H1 (cell line): ENCODE measurements at regions not wholly inside any gene's neighbourhood (a gene's known extent, or its start where the extent isn't known, plus 50 kb on each side); places are given as distances from the start of the nearest gene placed in this dataset.

ENCODE experiments used
- ATF3 ChIP-seq: IDR thresholded peaks from 2 replicates; pipeline ENCODE4 v1.6.1; 2011; ENCODE audit warnings: low read depth, mild to moderate bottlenecking, low read length; ENCODE audit not compliant: insufficient read depth
- CTCF ChIP-seq, 3 experiments: IDR thresholded peaks; 1 replicate in 2 of 3; 2 replicates in 1 of 3; pipeline versions ENCODE4 v1.5.1 to v1.6.1; 2011; ENCODE audit warnings: low read length in 3 of 3, mild to moderate bottlenecking in 3 of 3, inconsistent platforms in 2 of 3, low read depth in 1 of 3, moderate library complexity in 1 of 3; ENCODE audit not compliant: insufficient read depth in 1 of 3; ENCODE audit errors: control extremely low read depth in 1 of 3
- E2F6 ChIP-seq: IDR thresholded peaks from 2 replicates; pipeline ENCODE4 v1.6.1; 2012; ENCODE audit warnings: inconsistent platforms
- EGR1 ChIP-seq: IDR thresholded peaks from 2 replicates; pipeline ENCODE4 v1.6.1; 2011; ENCODE audit warnings: low read depth, low read length, borderline replicate concordance
- EP300 ChIP-seq, 2 experiments: IDR thresholded peaks; 1 replicate in 1 of 2; 2 replicates in 1 of 2; pipeline ENCODE4 v1.6.1; 2011 to 2012; ENCODE audit warnings: low read depth in 2 of 2, low read length in 2 of 2, mild to moderate bottlenecking in 2 of 2, borderline replicate concordance in 1 of 2, inconsistent platforms in 1 of 2, moderate library complexity in 1 of 2
- HDAC6 ChIP-seq: IDR thresholded peaks from one replicate; pipeline ENCODE4 v1.7.1; 2012; ENCODE audit warnings: low read depth, mild to moderate bottlenecking, inconsistent platforms, low read length, moderate library complexity
- KDM5A ChIP-seq: fragments of 200-600 bp; IDR thresholded peaks from 2 replicates; pipeline ENCODE4 v1.7.1; 2012; ENCODE audit warnings: mild to moderate bottlenecking, low read length, inconsistent platforms, mixed read lengths
- POLR2A ChIP-seq, 2 experiments: IDR thresholded peaks; 1 replicate in 1 of 2; 2 replicates in 1 of 2; pipeline ENCODE4 v1.6.1; 2011; ENCODE audit warnings: low read depth in 2 of 2, low read length in 2 of 2, mild to moderate bottlenecking in 2 of 2; ENCODE audit errors: control extremely low read depth in 1 of 2
- RBBP5 ChIP-seq: IDR thresholded peaks from 2 replicates; pipeline ENCODE4 v1.7.1; 2012; ENCODE audit warnings: low read depth, mild to moderate bottlenecking, inconsistent platforms, low read length, moderate library complexity, borderline replicate concordance
- TCF12 ChIP-seq: IDR thresholded peaks from 2 replicates; pipeline ENCODE4 v1.6.1; 2011; ENCODE audit warnings: low read depth, mild to moderate bottlenecking, low read length
- TEAD4 ChIP-seq: IDR thresholded peaks from 2 replicates; pipeline ENCODE4 v1.6.1; 2012; ENCODE audit warnings: low read depth, low read length, inconsistent platforms, mixed read lengths
- YY1 ChIP-seq: IDR thresholded peaks from 2 replicates; pipeline ENCODE4 v1.6.1; 2011; ENCODE audit warnings: low read depth, mild to moderate bottlenecking, low read length

GRCh38 chr10:124264711-124265390, 153.9 kb downstream of the OAT start:
- no peak for TF ChIP-seq CTCF (IDR thresholded peaks at IDR 0.05; ENCODE audit: control extremely low read depth in 1 of 3, insufficient read depth in 1 of 3, low read depth in 1 of 3, low read length in 3 of 3)
- no peak for TF ChIP-seq TCF12
- TF ChIP-seq EP300 (IDR thresholded peaks at IDR 0.05; ENCODE audit: borderline replicate concordance in 1 of 2, low read depth in 2 of 2, low read length in 2 of 2): no peak
- no peak for TF ChIP-seq TEAD4
- no peak for TF ChIP-seq RBBP5
- no peak for TF ChIP-seq E2F6
- no peak for TF ChIP-seq EGR1
- no peak for TF ChIP-seq ATF3
- TF ChIP-seq POLR2A (IDR thresholded peaks at IDR 0.05; ENCODE audit: control extremely low read depth in 1 of 2, low read depth in 2 of 2, low read length in 2 of 2): no peak
- no peak for TF ChIP-seq KDM5A
- no peak for TF ChIP-seq YY1
- TF ChIP-seq HDAC6: no peak
